ENCODE measurements at regions not wholly inside any gene's neighbourhood (a gene's known extent, or its start where the extent isn't known, plus 50 kb on each side); places are given as distances from the start of the nearest gene placed in this dataset.

DNA sequence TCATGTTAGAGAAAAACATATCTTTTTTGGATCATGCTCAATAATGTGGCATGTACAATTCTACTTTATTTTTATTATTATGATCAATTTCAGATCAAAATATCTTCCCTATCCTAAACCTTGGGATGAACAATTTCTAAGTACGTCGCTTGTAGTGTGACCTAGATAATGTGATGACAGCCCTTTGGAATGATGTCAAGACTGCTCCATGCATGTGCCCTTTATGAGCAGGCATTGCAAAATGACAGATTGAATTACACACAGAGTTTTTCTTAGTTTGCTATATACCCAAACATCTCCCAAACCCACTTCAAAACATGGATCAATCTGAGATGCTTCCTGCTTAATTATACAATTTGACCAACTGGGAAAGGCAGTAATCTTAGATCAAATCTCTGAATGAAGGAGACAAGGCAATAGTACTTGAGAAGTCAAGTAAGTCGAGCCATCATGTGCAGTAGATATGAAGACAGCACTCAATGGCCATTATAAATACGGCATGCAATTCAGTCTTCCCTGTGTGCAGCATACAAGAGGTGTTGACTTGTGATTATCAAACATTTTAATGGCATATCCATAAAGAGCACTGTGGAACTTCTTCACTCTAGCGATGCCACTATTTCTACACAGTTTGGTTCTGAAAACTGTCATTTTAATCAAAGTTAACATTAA lies 294.8 kb downstream of the RNF144B start:
- FAIRE-seq (no peak), DNase-seq (ENCODE audit: low read depth, low spot score) (no peak)
- POLR2A ChIA-PET: no interaction called here
- TF ChIP-seq MYC (IDR thresholded peaks at IDR 0.05; ENCODE audit: low read depth, low read length) (no peak), EZH2 (IDR thresholded peaks at IDR 0.05; ENCODE audit: borderline replicate concordance, low read depth, low read length, severe bottlenecking) (no peak), FOS (IDR thresholded peaks at IDR 0.05; ENCODE audit: borderline replicate concordance, insufficient read depth, low read length) (no peak), POLR2AphosphoS5 (IDR thresholded peaks at IDR 0.05; ENCODE audit: insufficient read depth, low read depth, low read length) (no peak), JUN (IDR thresholded peaks at IDR 0.05; ENCODE audit: borderline replicate concordance, insufficient read depth, insufficient read length, low read depth) (no peak), GATA2 (IDR thresholded peaks at IDR 0.05; ENCODE audit: insufficient read depth, insufficient read length, low read depth, low read length) (no peak), POLR2A (IDR thresholded peaks at IDR 0.05; ENCODE audit: low read depth, low read length) (no peak)
- TF ChIP-seq, protein P1, sequence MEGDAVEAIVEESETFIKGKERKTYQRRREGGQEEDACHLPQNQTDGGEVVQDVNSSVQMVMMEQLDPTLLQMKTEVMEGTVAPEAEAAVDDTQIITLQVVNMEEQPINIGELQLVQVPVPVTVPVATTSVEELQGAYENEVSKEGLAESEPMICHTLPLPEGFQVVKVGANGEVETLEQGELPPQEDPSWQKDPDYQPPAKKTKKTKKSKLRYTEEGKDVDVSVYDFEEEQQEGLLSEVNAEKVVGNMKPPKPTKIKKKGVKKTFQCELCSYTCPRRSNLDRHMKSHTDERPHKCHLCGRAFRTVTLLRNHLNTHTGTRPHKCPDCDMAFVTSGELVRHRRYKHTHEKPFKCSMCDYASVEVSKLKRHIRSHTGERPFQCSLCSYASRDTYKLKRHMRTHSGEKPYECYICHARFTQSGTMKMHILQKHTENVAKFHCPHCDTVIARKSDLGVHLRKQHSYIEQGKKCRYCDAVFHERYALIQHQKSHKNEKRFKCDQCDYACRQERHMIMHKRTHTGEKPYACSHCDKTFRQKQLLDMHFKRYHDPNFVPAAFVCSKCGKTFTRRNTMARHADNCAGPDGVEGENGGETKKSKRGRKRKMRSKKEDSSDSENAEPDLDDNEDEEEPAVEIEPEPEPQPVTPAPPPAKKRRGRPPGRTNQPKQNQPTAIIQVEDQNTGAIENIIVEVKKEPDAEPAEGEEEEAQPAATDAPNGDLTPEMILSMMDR (IDR thresholded peaks at IDR 0.05; ENCODE audit: extremely low read depth in 1 of 2, insufficient read depth in 1 of 2, low read depth in 1 of 2, low read length in 2 of 2): no peak
- TF ChIP-seq, protein P2, sequence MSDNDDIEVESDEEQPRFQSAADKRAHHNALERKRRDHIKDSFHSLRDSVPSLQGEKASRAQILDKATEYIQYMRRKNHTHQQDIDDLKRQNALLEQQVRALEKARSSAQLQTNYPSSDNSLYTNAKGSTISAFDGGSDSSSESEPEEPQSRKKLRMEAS (IDR thresholded peaks at IDR 0.05; ENCODE audit: insufficient read depth, insufficient read length): no peak
- Histone ChIP-seq H3K27me3 (ENCODE audit: control insufficient read depth in 2 of 2, insufficient read depth in 2 of 2, low read length in 2 of 2) (no peaks in the 10 kb centered on the region), H3K9me1 (replicated peaks; ENCODE audit: control insufficient read depth, extremely low read depth, insufficient read depth, low read length) (no peaks in the 10 kb centered on the region), H3K4me2 (ENCODE audit: insufficient read depth, low read length) (no peak overlapping the region), H3K27ac (ENCODE audit: insufficient read depth, low read depth, low read length) (no peak overlapping the region), H3K79me2 (ENCODE audit: control insufficient read depth, insufficient read depth, low read length) (no peaks in the 10 kb centered on the region), H2AFZ (ENCODE audit: low read depth, low read length) (no peak overlapping the region), H3K4me1 (ENCODE audit: control insufficient read depth, extremely low read depth, insufficient read depth, low read length) (no peaks in the 10 kb centered on the region), H3K36me3 (ENCODE audit: control insufficient read depth in 2 of 2, extremely low read depth in 1 of 2, insufficient read depth in 2 of 2, low read length in 2 of 2) (no peaks in the 10 kb centered on the region), H3K9me3 (replicated peaks; ENCODE audit: control insufficient read depth, insufficient read depth, low read length) (no peaks in the 10 kb centered on the region), H4K20me1 (replicated peaks; ENCODE audit: control insufficient read depth, extremely low read depth, insufficient read depth, low read length) (no peaks in the 10 kb centered on the region), H3K4me3 (replicated peaks in 1 of 3; ENCODE audit: insufficient read depth in 1 of 3, low read depth in 1 of 3, low read length in 3 of 3) (no peak overlapping the region), H3K9ac (replicated peaks; ENCODE audit: extremely low read depth, insufficient read depth, low read length) (no peak overlapping the region)
- intact Hi-C loops (cut with micrococcal nuclease): loop anchor here (2.0 kb wide), 1 partner anchor 153 kb away; no protein-coding TSS in a partner anchor
- CTCF ChIA-PET: interaction anchor here (1.0 to 1.1 kb wide), 2 partner anchors 86 to 154 kb away, joined by 3 to 5 read pairs; no protein-coding TSS in a partner anchor
- BruUV-seq (replicated peaks): no TSS peak
- dilution Hi-C loops (cut with MboI; ENCODE audit: extremely low pct_ligation_motif_present, low sequenced_read_pairs): no loop called here

All from endothelial cell of umbilical vein (primary cell).